GM23248 (cell line): ENCODE measurements at regions not wholly inside any gene's neighbourhood (a gene's known extent, or its start where the extent isn't known, plus 50 kb on each side); places are given as distances from the start of the nearest gene placed in this dataset.

Experiments used
- EZH2 ChIP-seq: fragments of 200-600 bp; sonication (generic); IDR thresholded peaks from 2 replicates; pipeline ENCODE4 v1.6.1; 2018; ENCODE audit warnings: antibody characterized with exemption, mild to moderate bottlenecking; ENCODE audit not compliant: insufficient read depth, poor library complexity, severe bottlenecking
- EZH2phosphoT487 ChIP-seq: fragments of 200-600 bp; sonication (generic); IDR thresholded peaks from 2 replicates; pipeline ENCODE4 v1.6.1; 2018; ENCODE audit warnings: antibody characterized with exemption, moderate library complexity, mild to moderate bottlenecking, low read depth; ENCODE audit not compliant: insufficient read depth

- TF ChIP-seq EZH2 = no peak
- TF ChIP-seq EZH2phosphoT487 = no peak
These were observed 63.3 kb upstream of the ABCD2 start for GRCh38 chr12:39682689-39683477.
